SK-N-DZ (cell line): ENCODE measurements at regions not wholly inside any gene's neighbourhood (a gene's known extent, or its start where the extent isn't known, plus 50 kb on each side); places are given as distances from the start of the nearest gene placed in this dataset.

Experiments used
- DNase-seq: peaks from one replicate; pipeline ENCODE4 v3.0.0-alpha.2; 2015; ENCODE audit warnings: low spot score

- no peak for DNase-seq
Observed at GRCh38 chr4:43243433-43244116, 351.1 kb downstream of the GRXCR1 start.

- no peak for DNase-seq
Observed at GRCh38 chr4:43244688-43245382, 352.3 kb downstream of the GRXCR1 start.

GRCh38 chr4:43251841-43252240 lies 359.3 kb downstream of the GRXCR1 start:
- DNase-seq = no peak

GRCh38 chr4:43253541-43253940 lies 361.0 kb downstream of the GRXCR1 start:
- DNase-seq = no peak

- DNase-seq = no peak
Observed at GRCh38 chr4:43264730-43265129, 372.2 kb downstream of the GRXCR1 start.

- no peak for DNase-seq
Observed at GRCh38 chr4:43271946-43272345, 379.4 kb downstream of the GRXCR1 start.

GRCh38 chr4:43274376-43274775 lies 381.9 kb downstream of the GRXCR1 start:
- DNase-seq = no peak

GRCh38 chr4:43275779-43276178 lies 383.3 kb downstream of the GRXCR1 start:
- no peak for DNase-seq

GRCh38 chr4:43276321-43276720 lies 383.8 kb downstream of the GRXCR1 start:
- no peak for DNase-seq

GRCh38 chr4:43277003-43277402 lies 384.5 kb downstream of the GRXCR1 start:
- DNase-seq = no peak

GRCh38 chr4:43282534-43282933 lies 390.0 kb downstream of the GRXCR1 start:
- DNase-seq = no peak

GRCh38 chr4:43286137-43286536 lies 393.6 kb downstream of the GRXCR1 start:
- no peak for DNase-seq

- DNase-seq = no peak
Observed at GRCh38 chr4:43296946-43297528, 404.5 kb downstream of the GRXCR1 start.

GRCh38 chr4:43316813-43317212 lies 424.3 kb downstream of the GRXCR1 start:
- no peak for DNase-seq

GRCh38 chr4:43325220-43325967 lies 432.9 kb downstream of the GRXCR1 start:
- no peak for DNase-seq

GRCh38 chr4:43330288-43330687 lies 437.8 kb downstream of the GRXCR1 start:
- DNase-seq = no peak

- no peak for DNase-seq
Observed at GRCh38 chr4:43331226-43332051, 438.9 kb downstream of the GRXCR1 start.

GRCh38 chr4:43332052-43332425 lies 439.5 kb downstream of the GRXCR1 start:
- no peak for DNase-seq

- no peak for DNase-seq
Observed at GRCh38 chr4:43337707-43338106, 445.2 kb downstream of the GRXCR1 start.

GRCh38 chr4:43339435-43339834 lies 446.9 kb downstream of the GRXCR1 start:
- DNase-seq = no peak

GRCh38 chr4:43341741-43342140 lies 449.2 kb downstream of the GRXCR1 start:
- no peak for DNase-seq
